H1 (cell line): ENCODE measurements at regions not wholly inside any gene's neighbourhood (a gene's known extent, or its start where the extent isn't known, plus 50 kb on each side); places are given as distances from the start of the nearest gene placed in this dataset.

ENCODE experiments used
- CTCF ChIA-PET: fragments of 300-600 bp; sonication (Branson Sonifier 250); formaldehyde crosslinking; loops from one replicate; lab custom pipeline; 2021; ENCODE audit not compliant: partially characterized antibody; lab: Charles Lee
- POLR2A ChIA-PET: fragments of 300-600 bp; sonication (Branson Sonifier 250); formaldehyde crosslinking; loops from one replicate; lab custom pipeline; 2021; ENCODE audit warnings: inconsistent platforms; ENCODE audit not compliant: partially characterized antibody; lab: Charles Lee
- DNase-seq, 2 experiments: peaks; one replicate each; pipeline versions ENCODE4 v3.0.0 to v3.0.0-alpha.2; 2010 to 2022; ENCODE audit warnings: low spot score in 2 of 2, low read depth in 1 of 2, mixed read lengths in 1 of 2
- FAIRE-seq: peaks from 2 replicates; lab custom pipeline; 2011; peaks lifted over from hg19 to GRCh38; lab: Jason Lieb, UNC
- H2AFZ ChIP-seq: 2 replicates; pipeline ENCODE4 v1.8.1; 2012; ENCODE audit warnings: low read length, inconsistent platforms
- H2AK5ac ChIP-seq: 2 replicates; pipeline ENCODE4 v1.6.1; 2013; ENCODE audit warnings: low read depth, low read length
- H2BK120ac ChIP-seq: replicated peaks from 2 replicates; pipeline ENCODE3; 2013; ENCODE audit warnings: low read depth, low read length, inconsistent platforms
- H2BK12ac ChIP-seq: 2 replicates; pipeline ENCODE4 v1.6.1; 2013; ENCODE audit warnings: low read depth, low read length
- H2BK15ac ChIP-seq: 2 replicates; pipeline ENCODE4 v1.6.1; 2013; ENCODE audit warnings: low read length
- H2BK20ac ChIP-seq: 2 replicates; pipeline ENCODE4 v1.6.1; 2013; ENCODE audit warnings: low read length
- H2BK5ac ChIP-seq: 2 replicates; pipeline ENCODE4 v1.6.1; 2013; ENCODE audit warnings: low read depth, low read length
- H3K14ac ChIP-seq: 2 replicates; pipeline ENCODE4 v1.6.1; 2013; ENCODE audit warnings: inconsistent platforms; ENCODE audit not compliant: insufficient read length
- H3K18ac ChIP-seq: 2 replicates; pipeline ENCODE4 v1.6.1; 2013; ENCODE audit warnings: low read length; ENCODE audit errors: extremely low read depth
- H3K23ac ChIP-seq: 2 replicates; pipeline ENCODE4 v1.6.1; 2013; ENCODE audit warnings: inconsistent platforms; ENCODE audit not compliant: insufficient read length
- H3K23me2 ChIP-seq: 2 replicates; pipeline ENCODE4 v1.6.1; 2013; ENCODE audit warnings: low read depth, low read length
- H3K27ac ChIP-seq: 2 replicates; pipeline ENCODE4 v1.6.1; 2011; ENCODE audit warnings: low read depth, low read length, inconsistent platforms
- H3K27me3 ChIP-seq, 4 experiments: replicated peaks in 1 of 4; 1 replicate in 1 of 4; 2 replicates in 3 of 4; pipeline versions ENCODE4 v1.6.1 to v1.8.1; 2011 to 2013; ENCODE audit warnings: low read length in 3 of 4, mild to moderate bottlenecking in 3 of 4, inconsistent platforms in 2 of 4, mixed read lengths in 2 of 4, moderate library complexity in 1 of 4; ENCODE audit not compliant: control insufficient read depth in 3 of 4, insufficient read depth in 3 of 4; ENCODE audit errors: extremely low read depth in 1 of 4
- H3K36me3 ChIP-seq, 4 experiments: 2 replicates each; pipeline versions ENCODE4 v1.6.1 to v1.8.1; 2011 to 2013; ENCODE audit warnings: mild to moderate bottlenecking in 4 of 4, low read length in 3 of 4, moderate library complexity in 2 of 4, control low read depth in 1 of 4, inconsistent platforms in 1 of 4; ENCODE audit not compliant: insufficient read depth in 4 of 4, control insufficient read depth in 2 of 4
- H3K4ac ChIP-seq: replicated peaks from 2 replicates; pipeline ENCODE3; 2013; ENCODE audit warnings: low read length, low read depth, mixed read lengths, inconsistent platforms; ENCODE audit not compliant: insufficient read length
- H3K4me1 ChIP-seq, 4 experiments: replicated peaks in 1 of 4; 1 replicate in 1 of 4; 2 replicates in 3 of 4; pipeline versions ENCODE4 v1.6.1 to v1.8.1; 2011 to 2013; ENCODE audit warnings: low read length in 3 of 4, inconsistent platforms in 2 of 4, mixed read lengths in 1 of 4; ENCODE audit not compliant: insufficient read depth in 4 of 4, control insufficient read depth in 3 of 4
- H3K4me2 ChIP-seq, 2 experiments: 2 replicates each; pipeline versions ENCODE4 v1.6.1 to v1.8.1; 2011 to 2013; ENCODE audit warnings: low read depth in 2 of 2, low read length in 2 of 2, control low read depth in 1 of 2, inconsistent platforms in 1 of 2, mild to moderate bottlenecking in 1 of 2; ENCODE audit not compliant: insufficient read depth in 1 of 2
- H3K4me3 ChIP-seq, 4 experiments: fragments of 200-600, 300-600 bp in 1 of 4; sonication (generic), shearing (Covaris generic), sonication (Bioruptor Twin) in 1 of 4; 2 replicates each; pipeline versions ENCODE4 v1.5.1 to v1.8.1; 2011 to 2016; ENCODE audit warnings: low read length in 4 of 4, low read depth in 3 of 4, control low read depth in 2 of 4, inconsistent platforms in 2 of 4, mild to moderate bottlenecking in 2 of 4, mixed read lengths in 1 of 4, moderate library complexity in 1 of 4; ENCODE audit not compliant: insufficient read depth in 2 of 4; ENCODE audit errors: extremely low read depth in 1 of 4
- H3K56ac ChIP-seq: replicated peaks from 2 replicates; pipeline ENCODE3; 2013; ENCODE audit warnings: low read depth, mild to moderate bottlenecking, mixed read lengths, low read length, inconsistent platforms; ENCODE audit not compliant: insufficient read length
- H3K79me1 ChIP-seq: 2 replicates; pipeline ENCODE4 v1.6.1; 2013; ENCODE audit warnings: low read depth, low read length, control low read depth
- H3K79me2 ChIP-seq, 2 experiments: 2 replicates each; pipeline versions ENCODE4 v1.6.1 to v1.8.1; 2012 to 2013; ENCODE audit warnings: low read length in 2 of 2, mild to moderate bottlenecking in 2 of 2, inconsistent platforms in 1 of 2; ENCODE audit not compliant: insufficient read depth in 2 of 2, control insufficient read depth in 1 of 2
- H3K9ac ChIP-seq, 4 experiments: replicated peaks in 1 of 4; 1 replicate in 1 of 4; 2 replicates in 3 of 4; pipeline versions ENCODE4 v1.6.1 to v1.8.1; 2011 to 2013; ENCODE audit warnings: low read depth in 3 of 4, low read length in 3 of 4, control low read depth in 2 of 4, mild to moderate bottlenecking in 2 of 4, moderate library complexity in 2 of 4, inconsistent platforms in 1 of 4; ENCODE audit errors: extremely low read depth in 1 of 4
- H3K9me3 ChIP-seq, 2 experiments: 2 replicates each; pipeline versions ENCODE4 v1.6.1 to v1.8.1; 2012 to 2013; ENCODE audit warnings: mild to moderate bottlenecking in 2 of 2, moderate library complexity in 2 of 2, control low read depth in 1 of 2, inconsistent platforms in 1 of 2, low read depth in 1 of 2, low read length in 1 of 2, mixed read lengths in 1 of 2; ENCODE audit not compliant: insufficient read depth in 2 of 2
- H4K20me1 ChIP-seq, 2 experiments: replicated peaks in 1 of 2; 2 replicates each; pipeline versions ENCODE3 to v1.8.1; 2011 to 2013; ENCODE audit warnings: inconsistent platforms in 2 of 2, low read length in 2 of 2, mild to moderate bottlenecking in 1 of 2; ENCODE audit not compliant: insufficient read depth in 2 of 2, control insufficient read depth in 1 of 2
- H4K5ac ChIP-seq: 2 replicates; pipeline ENCODE4 v1.6.1; 2013; ENCODE audit warnings: low read length, low read depth, mixed read lengths, inconsistent platforms; ENCODE audit not compliant: insufficient read length
- H4K8ac ChIP-seq: 2 replicates; pipeline ENCODE4 v1.8.0; 2013; ENCODE audit warnings: mild to moderate bottlenecking, moderate library complexity, low read length, inconsistent platforms; ENCODE audit not compliant: insufficient read depth; ENCODE audit errors: extremely low read depth
- H4K91ac ChIP-seq: replicated peaks from 2 replicates; pipeline ENCODE3; 2013; ENCODE audit warnings: low read length, mixed read lengths, inconsistent platforms; ENCODE audit not compliant: insufficient read length
- BCL11A ChIP-seq, 2 experiments: IDR thresholded peaks; one replicate each; pipeline ENCODE4 v1.6.1; 2011; ENCODE audit warnings: low read depth in 2 of 2, low read length in 2 of 2, mild to moderate bottlenecking in 2 of 2
- BRCA1 ChIP-seq: IDR thresholded peaks from 2 replicates; pipeline ENCODE4 v1.6.1; 2012; ENCODE audit warnings: low read depth, low read length, improper control_type of control experiment
- CHD1 ChIP-seq: IDR thresholded peaks from 2 replicates; pipeline ENCODE4 v1.6.1; 2012; ENCODE audit warnings: low read depth, low read length, improper control_type of control experiment
- CREB1 ChIP-seq: IDR thresholded peaks from 2 replicates; pipeline ENCODE4 v1.6.1; 2012; ENCODE audit warnings: inconsistent platforms
- FOSL1 ChIP-seq: IDR thresholded peaks from 2 replicates; pipeline ENCODE4 v1.6.1; 2011; ENCODE audit warnings: mild to moderate bottlenecking, low read depth, low read length, moderate library complexity; ENCODE audit not compliant: insufficient read depth
- HDAC2 ChIP-seq, 2 experiments: fragments of 300-600 bp in 1 of 2; sonication (generic) in 1 of 2; IDR thresholded peaks; 2 replicates each; pipeline ENCODE4 v1.6.1; 2011 to 2012; ENCODE audit warnings: low read depth in 2 of 2, low read length in 2 of 2, mild to moderate bottlenecking in 2 of 2, moderate library complexity in 2 of 2, borderline replicate concordance in 1 of 2, inconsistent platforms in 1 of 2
- KDM1A ChIP-seq: fragments of 200-600, 300-600 bp; sonication (generic); IDR thresholded peaks from 2 replicates; pipeline ENCODE4 v1.7.1; 2016; ENCODE audit warnings: mild to moderate bottlenecking, low read length, borderline replicate concordance
- POLR2AphosphoS5 ChIP-seq: IDR thresholded peaks from 2 replicates; pipeline ENCODE4 v1.6.1; 2011; ENCODE audit warnings: low read depth, low read length
- POU5F1 ChIP-seq: IDR thresholded peaks from 2 replicates; pipeline ENCODE4 v1.6.1; 2011; ENCODE audit warnings: low read depth, mild to moderate bottlenecking, low read length, moderate library complexity
- SIX5 ChIP-seq: IDR thresholded peaks from 2 replicates; pipeline ENCODE4 v1.6.1; 2011; ENCODE audit warnings: mild to moderate bottlenecking, low read depth, low read length
- SP4 ChIP-seq: IDR thresholded peaks from 2 replicates; pipeline ENCODE4 v1.6.1; 2012; ENCODE audit warnings: low read length, inconsistent platforms
- SRF ChIP-seq: IDR thresholded peaks from 2 replicates; pipeline ENCODE4 v1.6.1; 2011; ENCODE audit warnings: mild to moderate bottlenecking, low read depth, low read length, moderate library complexity
- TAF7 ChIP-seq: optimal IDR thresholded peaks from 2 replicates; pipeline ENCODE3; 2011; ENCODE audit warnings: low read depth, mild to moderate bottlenecking, inconsistent platforms, low read length, moderate library complexity, borderline replicate concordance
- WGBS, 2 experiments: shearing (Covaris generic) in 1 of 2; methylation state at CpG; one replicate each; pipeline versions ENCODE4 v1.1.6 to v1.1.7; 2013 to 2015; ENCODE audit warnings: low lambda C conversion rate in 2 of 2, mixed read lengths in 2 of 2, inconsistent platforms in 1 of 2, low coverage in 1 of 2, missing lambda C conversion rate in 1 of 2; ENCODE audit not compliant: insufficient replicate concordance in 2 of 2, insufficient coverage in 1 of 2, insufficient read length in 1 of 2; ENCODE audit errors: extremely low coverage in 1 of 2, missing lambda C conversion rate in 1 of 2; 5-methylcytosine and 5-hydroxymethylcytosine counted together
- TF ChIP-seq, protein P1 (sequence below), 3 experiments: IDR thresholded peaks; 1 replicate in 2 of 3; 2 replicates in 1 of 3; pipeline versions ENCODE4 v1.5.1 to v1.6.1; 2011; ENCODE audit warnings: low read length in 3 of 3, mild to moderate bottlenecking in 3 of 3, inconsistent platforms in 2 of 3, low read depth in 1 of 3, moderate library complexity in 1 of 3; ENCODE audit not compliant: insufficient read depth in 1 of 3; ENCODE audit errors: control extremely low read depth in 1 of 3

DNA sequence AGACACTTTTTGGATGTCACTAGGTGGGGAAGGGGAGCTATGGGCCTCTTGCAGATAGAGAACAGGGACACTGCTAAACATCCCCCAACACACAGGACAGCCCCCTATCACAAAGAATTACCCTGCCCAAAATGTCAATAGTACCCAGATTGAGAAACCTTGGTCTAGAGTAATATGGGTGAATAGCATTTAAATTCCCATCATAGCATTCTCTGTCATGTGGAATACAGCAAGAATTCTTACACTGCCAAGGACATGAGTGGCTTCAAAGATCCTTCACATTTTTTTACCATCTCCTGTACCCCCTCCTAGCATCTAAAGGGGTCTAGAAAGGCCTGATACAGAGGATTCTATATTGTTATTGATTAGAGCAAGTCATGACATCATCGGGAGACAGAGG is 83.1 kb upstream of the SSTR4 start:
- no peak overlapping the region for H3K4me3 ChIP-seq
- no peaks in the 10 kb centered on the region for H4K20me1 ChIP-seq
- DNase-seq (no peak), FAIRE-seq (no peak)
- no peak overlapping the region for H2BK120ac ChIP-seq
- no peak overlapping the region for H3K4me2 ChIP-seq
- CTCF ChIA-PET, result interaction anchor here (2.0 kb wide), 1 partner anchor 23 kb away, joined by 4 read pairs; no protein-coding TSS in a partner anchor
- H3K9ac ChIP-seq, result no peak overlapping the region
- no peak overlapping the region for H2BK15ac ChIP-seq
- TF ChIP-seq, protein P1, sequence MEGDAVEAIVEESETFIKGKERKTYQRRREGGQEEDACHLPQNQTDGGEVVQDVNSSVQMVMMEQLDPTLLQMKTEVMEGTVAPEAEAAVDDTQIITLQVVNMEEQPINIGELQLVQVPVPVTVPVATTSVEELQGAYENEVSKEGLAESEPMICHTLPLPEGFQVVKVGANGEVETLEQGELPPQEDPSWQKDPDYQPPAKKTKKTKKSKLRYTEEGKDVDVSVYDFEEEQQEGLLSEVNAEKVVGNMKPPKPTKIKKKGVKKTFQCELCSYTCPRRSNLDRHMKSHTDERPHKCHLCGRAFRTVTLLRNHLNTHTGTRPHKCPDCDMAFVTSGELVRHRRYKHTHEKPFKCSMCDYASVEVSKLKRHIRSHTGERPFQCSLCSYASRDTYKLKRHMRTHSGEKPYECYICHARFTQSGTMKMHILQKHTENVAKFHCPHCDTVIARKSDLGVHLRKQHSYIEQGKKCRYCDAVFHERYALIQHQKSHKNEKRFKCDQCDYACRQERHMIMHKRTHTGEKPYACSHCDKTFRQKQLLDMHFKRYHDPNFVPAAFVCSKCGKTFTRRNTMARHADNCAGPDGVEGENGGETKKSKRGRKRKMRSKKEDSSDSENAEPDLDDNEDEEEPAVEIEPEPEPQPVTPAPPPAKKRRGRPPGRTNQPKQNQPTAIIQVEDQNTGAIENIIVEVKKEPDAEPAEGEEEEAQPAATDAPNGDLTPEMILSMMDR (IDR thresholded peaks at IDR 0.05; ENCODE audit: control extremely low read depth in 1 of 3, insufficient read depth in 1 of 3, low read depth in 1 of 3, low read length in 3 of 3), result no peak
- TF ChIP-seq CREB1 (no peak), KDM1A (no peak), HDAC2 (IDR thresholded peaks at IDR 0.05; ENCODE audit: borderline replicate concordance in 1 of 2, low read depth in 2 of 2, low read length in 2 of 2) (no peak), POU5F1 (no peak), SIX5 (no peak), CHD1 (no peak), BCL11A (IDR thresholded peaks at IDR 0.05; ENCODE audit: low read depth in 2 of 2, low read length in 2 of 2) (no peak), FOSL1 (no peak), POLR2AphosphoS5 (no peak), TAF7 (no peak), SP4 (no peak), SRF (no peak), BRCA1 (no peak)
- no peaks in the 10 kb centered on the region for H3K79me1 ChIP-seq
- H2AFZ ChIP-seq, result no peak overlapping the region
- H4K91ac ChIP-seq, result no peak overlapping the region
- H3K23ac ChIP-seq, result no peak overlapping the region
- H2BK12ac ChIP-seq, result no peak overlapping the region
- H4K5ac ChIP-seq, result no peak overlapping the region
- H3K4ac ChIP-seq, result no peak overlapping the region
- H4K8ac ChIP-seq, result no peak overlapping the region
- no peaks in the 10 kb centered on the region for H3K79me2 ChIP-seq
- H3K9me3 ChIP-seq, result no peaks in the 10 kb centered on the region
- no peak overlapping the region for H2BK20ac ChIP-seq
- no peak overlapping the region for H3K56ac ChIP-seq
- 89% methylated on average over 1 of the region's 1 CpG; no CpG with 5 or more reads in 1 of the 2 experiments for WGBS, 2 experiments
- no peaks in the 10 kb centered on the region for H3K23me2 ChIP-seq
- no peak overlapping the region for H2BK5ac ChIP-seq
- POLR2A ChIA-PET, result no interaction called here
- H3K14ac ChIP-seq, result no peak overlapping the region
- H3K18ac ChIP-seq, result no peak overlapping the region
- no peak overlapping the region for H2AK5ac ChIP-seq
- H3K36me3 ChIP-seq, result no peaks in the 10 kb centered on the region
- no peak overlapping the region for H3K27ac ChIP-seq
- H3K27me3 ChIP-seq, result no peaks in the 10 kb centered on the region
- H3K4me1 ChIP-seq, result no peaks in the 10 kb centered on the region
